Esophagus squamous epithelium (tissue), 4 donors: ENCODE measurements at regions not wholly inside any gene's neighbourhood (a gene's known extent, or its start where the extent isn't known, plus 50 kb on each side); places are given as distances from the start of the nearest gene placed in this dataset.

ENCODE experiments used
- POLR2A ChIP-seq, 4 donors: fragments of 450-650 bp; IDR thresholded peaks; one replicate each; pipeline ENCODE4 v1.6.1; 2017; ENCODE audit warnings: antibody characterized with exemption in 4 of 4, mild to moderate bottlenecking in 4 of 4, moderate library complexity in 3 of 4
- TF ChIP-seq, protein P1 (sequence below), 6 experiments: fragments of 450-650 bp in 4 of 6; fragments of 200-600 bp in 2 of 6; sonication (generic) in 2 of 6; IDR thresholded peaks; one replicate each; pipeline ENCODE4 v1.5.1; 2016 to 2019; ENCODE audit warnings: antibody characterized with exemption in 6 of 6, mild to moderate bottlenecking in 4 of 6, moderate library complexity in 4 of 6

DNA sequence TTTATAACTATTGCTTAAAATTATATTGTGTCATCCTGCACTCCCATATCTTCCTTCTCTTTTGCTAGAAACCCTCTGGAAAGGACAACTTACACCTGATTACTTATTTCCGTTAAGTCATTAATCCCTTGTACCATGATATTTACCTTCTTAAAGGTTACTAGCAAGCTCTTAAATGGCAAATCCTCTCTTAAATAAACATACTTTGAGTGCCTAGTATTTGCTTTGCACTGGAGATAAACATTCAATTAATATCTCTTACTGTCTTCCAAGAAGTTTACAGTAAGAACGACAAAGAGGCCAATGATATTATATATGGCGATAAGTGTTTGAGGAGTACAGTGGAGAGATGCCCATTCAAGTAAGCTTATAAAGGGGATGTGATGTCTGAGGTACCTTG, 278.3 kb downstream of the HGF start:
- TF ChIP-seq, protein P1, sequence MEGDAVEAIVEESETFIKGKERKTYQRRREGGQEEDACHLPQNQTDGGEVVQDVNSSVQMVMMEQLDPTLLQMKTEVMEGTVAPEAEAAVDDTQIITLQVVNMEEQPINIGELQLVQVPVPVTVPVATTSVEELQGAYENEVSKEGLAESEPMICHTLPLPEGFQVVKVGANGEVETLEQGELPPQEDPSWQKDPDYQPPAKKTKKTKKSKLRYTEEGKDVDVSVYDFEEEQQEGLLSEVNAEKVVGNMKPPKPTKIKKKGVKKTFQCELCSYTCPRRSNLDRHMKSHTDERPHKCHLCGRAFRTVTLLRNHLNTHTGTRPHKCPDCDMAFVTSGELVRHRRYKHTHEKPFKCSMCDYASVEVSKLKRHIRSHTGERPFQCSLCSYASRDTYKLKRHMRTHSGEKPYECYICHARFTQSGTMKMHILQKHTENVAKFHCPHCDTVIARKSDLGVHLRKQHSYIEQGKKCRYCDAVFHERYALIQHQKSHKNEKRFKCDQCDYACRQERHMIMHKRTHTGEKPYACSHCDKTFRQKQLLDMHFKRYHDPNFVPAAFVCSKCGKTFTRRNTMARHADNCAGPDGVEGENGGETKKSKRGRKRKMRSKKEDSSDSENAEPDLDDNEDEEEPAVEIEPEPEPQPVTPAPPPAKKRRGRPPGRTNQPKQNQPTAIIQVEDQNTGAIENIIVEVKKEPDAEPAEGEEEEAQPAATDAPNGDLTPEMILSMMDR (IDR thresholded peaks at IDR 0.05) = no peak
- no peak for TF ChIP-seq POLR2A (IDR thresholded peaks at IDR 0.05)
